ENCODE measurements at regions not wholly inside any gene's neighbourhood (a gene's known extent, or its start where the extent isn't known, plus 50 kb on each side); places are given as distances from the start of the nearest gene placed in this dataset.
A peak's percentile ranks its signal among the peaks of the same experiment; 100 is the strongest.
"Not testable (repeated sequence)": the region's sequence is repeated elsewhere in the genome, so short reads cannot be mapped to it uniquely, and the experiment has no call there.

DNA sequence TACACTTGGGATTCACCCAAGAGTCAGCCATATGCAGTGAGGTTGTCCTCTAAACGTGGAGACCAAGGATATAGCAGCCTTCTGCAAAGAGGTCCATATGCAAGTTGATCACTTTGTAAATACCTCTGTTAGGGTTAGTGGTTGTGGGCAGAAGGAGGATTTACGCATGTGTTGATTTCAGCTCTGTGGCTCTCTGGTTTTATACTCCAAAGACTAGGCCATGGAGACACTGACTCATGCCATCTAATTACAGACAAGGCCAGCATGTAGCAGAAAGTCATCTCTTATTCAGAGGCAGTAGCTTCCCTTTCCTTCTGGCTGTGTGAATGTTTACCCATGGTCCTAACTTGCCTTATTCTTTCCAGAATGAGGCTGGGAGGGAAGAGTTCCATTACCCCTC lies 140.9 kb upstream of the GOLGA6L4 start:
- DNase-seq = not testable (repeated sequence)

DNA sequence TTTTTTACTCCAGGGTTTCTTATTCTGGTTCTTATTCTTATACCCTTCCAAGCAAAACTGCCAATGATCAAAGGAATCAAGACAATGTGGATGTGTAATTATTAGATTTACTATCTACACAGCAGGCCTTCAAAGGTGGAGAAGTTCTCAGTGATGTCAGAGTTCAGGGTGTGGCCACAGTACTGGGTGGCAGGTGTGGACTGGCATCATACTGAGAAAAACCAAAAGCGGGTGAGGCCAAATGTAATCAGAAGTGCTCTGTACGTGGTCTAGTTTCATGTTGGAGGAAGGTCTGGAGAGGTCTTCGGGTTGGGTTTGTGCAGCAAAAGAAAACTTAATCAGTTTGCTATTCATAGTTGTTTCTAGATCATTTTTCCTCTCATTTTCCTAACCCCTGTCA lies 138.5 kb upstream of the GOLGA6L4 start:
- DNase-seq = not testable (repeated sequence)

DNA sequence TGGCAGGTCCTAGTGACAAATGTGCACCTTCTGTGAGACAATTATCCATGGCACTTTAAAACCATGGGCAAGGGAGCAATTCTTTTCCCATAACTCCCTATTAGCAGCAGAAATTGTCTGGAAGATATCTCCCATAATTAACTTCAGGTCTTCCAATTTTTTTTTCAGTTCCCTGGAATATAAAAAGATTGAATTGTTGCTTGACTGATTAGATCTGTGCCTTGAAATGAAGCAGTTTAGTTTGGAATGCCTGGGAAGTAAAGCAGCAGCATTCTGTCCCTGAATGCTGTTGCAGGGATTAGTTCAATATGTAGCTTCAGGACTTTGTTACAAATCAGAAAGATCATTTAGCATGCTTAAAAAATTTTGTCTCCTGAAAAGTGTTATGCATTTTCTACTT lies 137.0 kb upstream of the GOLGA6L4 start:
- DNase-seq = no peak

DNA sequence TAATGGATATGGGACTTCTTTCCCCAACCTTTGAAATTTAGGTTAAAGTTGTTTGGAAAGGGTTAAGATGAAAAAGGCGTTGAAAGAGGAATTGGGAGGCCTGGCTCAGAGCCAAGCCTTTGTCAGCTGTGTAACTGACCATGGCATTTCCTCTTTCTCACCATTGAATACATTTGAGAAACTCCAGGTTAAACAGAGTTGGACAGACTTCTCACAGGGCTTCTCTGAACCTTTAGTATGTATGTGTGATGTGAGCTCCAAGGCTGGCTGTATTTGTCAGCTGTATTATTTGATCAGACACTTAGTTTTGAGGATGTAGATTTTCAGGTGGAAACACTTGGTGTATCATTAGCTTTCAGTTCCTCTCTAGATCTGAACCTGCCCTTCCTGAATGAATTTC lies 136.4 kb upstream of the GOLGA6L4 start:
- DNase-seq = no peak

DNA sequence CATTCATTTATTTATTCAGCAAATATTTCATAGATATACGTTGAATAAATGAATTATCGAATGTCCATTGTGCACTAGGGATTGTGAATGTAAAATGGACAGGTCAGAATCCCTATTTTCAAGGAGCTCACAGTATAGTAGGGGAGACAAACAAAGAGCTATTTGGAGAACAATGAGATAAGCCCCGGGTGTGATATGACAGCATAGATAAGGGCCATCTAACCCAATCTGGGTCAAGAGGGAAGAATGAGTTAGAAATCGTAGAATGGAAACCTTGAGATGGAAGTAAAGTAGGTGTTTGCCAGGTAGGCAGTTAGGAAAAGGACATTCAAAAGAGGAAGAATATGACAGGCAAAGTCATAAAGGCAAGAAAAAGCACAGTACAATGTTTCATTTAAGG lies 132.2 kb upstream of the GOLGA6L4 start:
- DNase-seq = no peak

DNA sequence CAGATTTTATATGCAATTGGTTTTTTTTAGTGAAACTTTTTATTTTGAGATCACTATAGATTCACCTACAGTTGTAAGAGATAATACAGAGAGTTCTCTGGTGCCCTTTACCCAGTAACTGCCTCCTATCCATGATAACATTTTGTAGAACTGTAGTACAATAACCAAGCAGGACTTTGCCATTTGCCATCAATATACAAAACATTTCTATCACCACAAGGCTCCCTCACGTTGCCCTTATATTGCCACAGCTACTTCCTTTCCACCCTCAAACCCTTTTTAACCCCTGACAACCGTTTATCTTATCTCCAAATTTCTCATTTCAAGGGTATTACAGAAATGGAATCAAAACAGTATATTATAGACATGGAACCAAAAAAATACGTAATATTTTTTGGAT lies 130.7 kb upstream of the GOLGA6L4 start:
- no peak for DNase-seq

DNA sequence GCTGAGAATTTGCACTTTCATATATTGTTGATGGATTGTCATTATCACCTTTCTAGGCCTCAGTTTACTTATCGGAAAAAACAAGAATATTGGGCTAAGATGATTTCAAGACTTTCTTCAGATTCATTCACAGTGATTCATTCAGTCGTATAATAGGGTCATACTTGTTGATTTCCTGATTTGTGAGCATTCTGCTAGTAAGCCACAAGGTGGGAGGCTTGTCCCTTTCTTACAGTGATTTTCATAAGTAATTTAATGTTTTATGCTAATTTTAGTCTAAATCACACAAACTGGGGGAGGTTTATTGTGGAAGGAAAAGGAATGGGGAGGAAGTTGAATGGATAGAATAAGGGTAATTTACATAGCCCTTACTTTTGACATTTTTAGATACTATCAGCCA lies 126.8 kb upstream of the GOLGA6L4 start:
- DNase-seq = no peak

DNA sequence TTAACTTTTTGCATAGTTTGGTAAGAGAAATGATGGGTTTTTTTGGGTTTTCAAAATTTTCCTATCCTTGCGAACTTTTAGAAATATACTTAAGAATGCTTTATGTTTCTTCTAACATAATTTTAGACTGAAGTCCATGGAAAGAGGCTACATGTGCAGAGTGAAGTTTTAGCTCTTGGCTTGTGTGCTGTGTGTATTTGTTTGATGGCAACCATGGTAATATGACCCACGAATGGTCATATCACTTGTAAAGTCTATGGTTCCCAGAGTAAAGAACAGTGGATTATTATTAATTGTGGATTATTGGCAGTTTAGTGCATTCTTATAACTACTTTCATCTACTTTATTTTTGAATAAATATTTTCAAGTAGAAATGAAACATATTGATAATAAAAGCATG lies 124.0 kb upstream of the GOLGA6L4 start:
- DNase-seq = no peak

DNA sequence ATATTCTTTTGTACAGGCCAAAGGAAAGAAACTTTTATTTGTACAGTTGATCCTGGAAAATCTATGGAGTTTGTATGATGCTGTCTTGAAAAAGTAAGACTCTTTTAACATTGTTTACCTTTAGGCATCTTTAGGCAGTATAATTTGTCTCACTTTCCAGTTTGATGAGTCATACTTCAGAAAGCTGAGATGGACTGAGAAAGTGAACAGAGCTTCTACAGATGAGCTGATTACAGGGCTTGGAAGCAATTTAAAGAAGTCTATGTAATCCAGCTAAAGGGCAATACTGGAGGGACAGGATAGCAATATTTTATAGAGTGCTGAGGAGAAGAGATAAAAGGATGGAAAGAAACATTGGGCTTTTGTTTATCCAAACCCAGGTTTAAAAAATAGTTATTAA lies 123.5 kb upstream of the GOLGA6L4 start:
- DNase-seq = no peak

DNA sequence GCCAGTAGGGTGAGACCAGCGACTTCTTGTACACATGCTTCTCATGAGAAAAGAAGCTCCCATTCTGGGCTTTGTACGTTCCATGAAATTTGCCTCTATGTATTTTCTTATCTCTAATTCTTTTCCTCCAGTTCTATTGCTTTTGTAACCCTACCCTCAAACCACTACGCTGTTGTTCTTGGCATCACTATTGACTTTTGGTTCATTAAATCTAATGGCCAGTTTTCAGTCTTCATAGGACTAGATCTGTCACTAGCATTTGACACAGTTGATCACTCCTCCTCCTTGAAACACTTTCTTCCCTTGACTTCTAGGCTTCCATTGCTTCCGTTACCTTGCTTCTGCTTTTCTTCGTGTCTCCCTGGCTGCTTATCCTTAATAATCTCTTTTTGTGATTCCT lies 121.7 kb upstream of the GOLGA6L4 start:
- no peak for DNase-seq

DNA sequence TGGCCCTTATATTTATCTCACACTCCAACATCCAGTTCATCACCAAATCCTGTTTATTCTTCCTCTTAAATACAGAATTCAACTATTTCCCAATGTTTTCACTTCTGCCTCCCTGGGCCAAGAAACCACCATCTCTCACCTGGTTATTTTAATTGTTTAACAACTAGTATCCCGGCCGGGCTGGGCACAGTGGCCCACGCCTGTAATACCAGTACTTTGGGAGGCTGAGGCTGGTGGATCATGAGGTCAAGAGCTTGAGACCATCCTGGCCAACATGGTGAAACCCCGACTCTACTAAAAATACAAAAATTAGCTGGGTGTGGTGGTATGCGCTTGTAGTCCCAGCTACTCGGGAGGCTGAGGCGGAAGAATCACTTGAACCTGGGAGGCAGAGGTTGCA lies 120.9 kb upstream of the GOLGA6L4 start:
- not testable (repeated sequence) for DNase-seq

DNA sequence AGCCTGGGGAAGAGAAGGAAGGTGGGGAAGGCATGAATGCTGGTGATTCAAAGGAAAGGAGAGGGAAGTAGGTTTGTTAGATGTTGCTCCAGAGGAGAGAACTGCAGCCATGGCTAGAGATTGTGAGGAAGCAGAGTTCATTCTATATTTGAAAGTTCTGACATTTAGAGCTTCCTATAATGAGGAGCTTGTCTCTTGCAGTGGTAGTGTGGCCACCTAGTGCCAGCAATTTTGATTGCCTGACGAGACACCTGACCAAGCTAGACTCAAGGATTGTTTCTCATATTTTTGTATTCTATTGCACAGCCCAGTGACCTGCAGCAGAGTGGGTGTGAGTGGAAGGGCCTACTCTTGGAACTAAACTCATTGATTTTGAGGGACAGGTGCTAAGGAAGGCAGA lies 116.2 kb upstream of the GOLGA6L4 start:
- not testable (repeated sequence) for DNase-seq

DNA sequence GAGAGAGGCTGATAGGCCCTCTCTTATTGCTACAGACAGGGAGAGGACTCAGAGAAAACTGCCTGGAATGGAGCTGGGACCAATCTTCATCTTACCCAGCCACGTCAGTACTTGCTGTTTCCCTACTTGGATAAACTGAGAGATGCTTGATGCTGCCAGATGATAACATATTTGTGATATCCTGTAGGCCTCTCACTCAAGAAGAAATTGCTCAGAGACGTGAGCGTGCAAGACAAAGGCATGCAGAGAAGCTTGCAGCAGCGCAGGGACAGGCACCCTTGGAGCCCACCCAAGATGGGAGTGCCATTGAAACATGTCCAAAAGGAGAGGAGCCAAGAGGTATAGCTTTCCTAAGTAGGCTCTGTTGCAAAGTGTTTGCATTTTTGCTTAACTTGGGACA lies 114.7 kb upstream of the GOLGA6L4 start:
- not testable (repeated sequence) for DNase-seq

DNA sequence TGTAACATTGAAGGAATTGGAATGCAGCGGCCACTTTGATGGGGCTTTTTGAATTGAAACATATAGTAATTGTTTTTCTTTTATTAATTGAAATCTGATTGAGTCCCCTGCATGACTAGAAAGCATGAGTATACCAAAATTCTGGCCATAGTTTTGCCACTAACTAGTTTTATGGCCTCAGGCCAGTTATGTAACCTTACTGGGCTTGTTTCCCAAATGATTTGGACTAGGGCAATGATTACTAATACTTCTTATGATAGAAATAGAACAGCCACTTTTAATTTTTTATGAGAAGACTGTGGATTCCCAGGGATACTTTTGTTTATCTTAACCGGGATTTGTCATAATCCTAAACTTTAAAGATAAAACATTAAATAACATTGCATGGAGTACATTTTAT lies 106.9 kb upstream of the GOLGA6L4 start:
- DNase-seq = not testable (repeated sequence)

DNA sequence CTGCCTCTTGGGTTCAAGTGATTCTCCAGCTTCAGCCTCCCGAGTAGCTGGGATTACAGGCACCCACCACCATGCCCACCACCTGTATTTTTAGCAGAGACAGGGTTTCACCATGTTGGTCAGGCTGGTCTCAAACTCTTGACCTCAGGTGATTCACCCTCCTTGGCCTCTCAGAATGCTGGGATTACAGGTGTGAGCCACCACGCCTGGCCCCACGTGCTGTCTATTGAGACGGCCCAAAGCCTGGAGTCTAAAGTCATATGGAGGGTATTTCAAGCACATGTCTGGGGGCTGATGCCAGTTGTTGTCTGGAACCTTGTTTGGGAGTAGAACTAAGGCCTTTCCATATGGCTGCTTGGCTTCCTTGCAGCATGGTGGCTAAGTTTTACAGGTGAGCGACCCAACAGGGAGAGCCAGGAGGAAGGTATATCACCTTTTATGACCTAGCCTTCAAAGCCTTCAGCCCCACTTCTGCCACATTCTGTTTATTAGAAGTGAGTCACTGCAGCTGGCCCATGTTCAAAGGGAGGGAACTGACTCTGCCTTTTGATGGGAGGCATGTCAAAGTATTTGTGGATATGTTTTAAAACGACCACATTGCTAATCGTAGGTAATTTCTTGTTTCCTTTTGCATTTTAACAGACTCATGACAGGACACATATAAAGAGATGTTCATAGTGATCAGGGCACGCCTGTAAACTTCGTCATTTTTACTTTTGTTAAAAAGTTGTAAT lies 105.3 kb upstream of the GOLGA6L4 start:
- DNase-seq = not testable (repeated sequence)

DNA sequence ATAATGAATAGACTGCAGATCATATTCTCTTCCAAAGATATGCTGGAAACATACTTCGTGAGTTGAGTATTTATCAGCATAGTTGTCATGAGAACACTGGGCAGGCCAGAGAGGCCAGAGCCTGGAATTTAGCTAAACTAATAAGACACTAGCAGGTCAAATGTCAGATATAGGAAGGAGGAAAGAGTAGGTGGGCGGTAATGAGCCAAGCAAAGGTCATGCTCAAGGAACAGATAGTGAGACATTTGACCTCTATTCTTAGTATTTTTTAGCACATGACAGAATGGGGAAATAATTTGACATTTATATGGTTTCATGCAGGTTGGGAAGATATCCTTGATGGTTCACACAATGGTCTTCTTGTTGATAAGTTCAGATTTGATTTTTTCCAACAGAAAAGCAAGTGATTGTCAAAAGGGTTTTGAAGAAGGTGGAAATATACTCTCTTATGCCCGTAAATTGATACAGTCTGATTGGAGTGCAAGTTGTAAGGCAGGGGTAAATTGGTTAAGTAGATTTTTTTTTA lies 99.6 kb upstream of the GOLGA6L4 start:
- DNase-seq = not testable (repeated sequence)

DNA sequence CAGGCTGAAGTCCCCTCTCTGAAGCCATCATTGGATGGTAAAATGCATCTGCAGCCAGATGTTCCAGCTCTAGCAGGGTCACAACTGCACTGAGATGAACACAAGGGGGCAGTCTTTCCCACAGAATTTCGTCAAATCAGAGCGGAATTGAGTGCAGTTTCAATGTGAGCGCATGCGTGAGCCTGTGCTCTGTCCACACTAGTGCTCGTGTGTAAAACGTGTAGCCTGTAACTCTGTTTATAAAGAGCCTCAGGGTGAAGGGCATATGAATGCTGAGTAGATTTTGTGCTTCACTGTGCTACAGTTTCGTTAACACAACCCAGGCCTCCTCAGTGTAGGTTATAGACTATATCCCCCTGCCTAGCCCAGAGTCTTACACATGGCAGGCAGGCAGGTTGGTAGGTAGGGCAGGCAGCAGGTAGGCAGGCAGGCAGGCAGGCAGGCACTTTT lies 92.7 kb upstream of the GOLGA6L4 start:
- DNase-seq = peak; percentile 69

DNA sequence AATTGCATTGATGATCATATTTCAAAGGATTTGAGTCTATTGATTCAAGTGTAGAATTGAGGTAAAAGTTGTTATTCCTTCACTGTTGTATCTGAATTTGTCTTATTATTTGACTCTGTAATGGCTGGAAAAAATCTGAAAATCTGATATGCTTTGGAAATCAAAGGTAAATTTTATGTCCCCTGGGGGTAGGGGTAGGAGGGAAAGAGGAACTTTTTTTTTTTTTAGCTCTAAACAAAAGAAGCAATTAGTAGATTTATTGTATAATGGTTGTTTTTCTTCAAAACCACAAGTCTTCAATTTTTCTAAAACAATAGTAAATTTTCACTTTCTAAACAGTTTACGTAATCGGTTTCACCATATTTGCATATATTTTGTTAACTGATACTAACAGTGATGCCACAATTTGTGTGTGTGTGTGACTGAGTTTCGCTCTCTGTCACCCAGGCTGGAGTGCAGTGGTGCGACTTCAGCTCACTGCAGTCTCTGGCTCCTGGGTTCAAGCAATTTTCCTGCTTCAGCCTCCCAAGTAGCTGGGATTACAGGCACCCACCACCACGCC lies 91.7 kb upstream of the GOLGA6L4 start:
- no peak for DNase-seq

DNA sequence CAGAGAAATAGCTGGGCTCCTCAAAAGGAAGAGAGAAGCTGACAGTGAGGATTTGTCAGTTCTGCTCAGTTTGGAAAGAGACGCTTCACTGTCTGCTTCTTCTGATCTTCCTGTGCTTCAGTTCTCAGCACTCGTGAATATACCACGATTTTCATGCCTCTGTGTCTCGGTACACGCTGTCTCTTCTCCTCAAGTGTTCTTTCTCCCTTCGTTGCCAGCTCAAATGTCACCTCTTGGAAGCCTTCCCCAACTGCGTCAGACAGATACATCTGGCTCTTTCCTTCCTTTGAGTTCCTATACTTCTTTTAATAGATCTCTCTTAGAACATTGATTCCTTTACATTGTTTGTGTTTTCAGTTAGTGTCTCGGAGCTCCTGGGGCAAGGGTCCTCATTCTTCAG lies 90.6 kb upstream of the GOLGA6L4 start:
- DNase-seq = not testable (repeated sequence)

DNA sequence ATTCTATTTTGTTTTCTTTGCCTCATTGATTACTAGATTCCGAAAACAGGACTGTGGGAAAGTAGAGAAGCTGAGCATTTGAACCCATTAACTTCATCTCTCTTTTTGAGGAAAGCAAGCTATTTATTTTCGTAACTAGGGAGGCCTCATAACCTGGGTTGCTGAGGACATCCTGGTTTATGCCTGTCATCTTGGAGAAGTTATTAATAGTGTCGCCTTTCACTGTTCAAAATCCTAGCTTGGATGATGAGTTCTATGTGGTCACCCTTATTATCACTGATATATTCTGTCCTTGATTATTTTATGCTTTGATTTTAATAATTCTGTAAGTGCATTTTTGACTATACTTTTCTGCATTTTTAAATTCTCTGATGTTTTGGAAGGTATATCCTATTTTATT lies 89.3 kb upstream of the GOLGA6L4 start:
- DNase-seq = not testable (repeated sequence)

DNA sequence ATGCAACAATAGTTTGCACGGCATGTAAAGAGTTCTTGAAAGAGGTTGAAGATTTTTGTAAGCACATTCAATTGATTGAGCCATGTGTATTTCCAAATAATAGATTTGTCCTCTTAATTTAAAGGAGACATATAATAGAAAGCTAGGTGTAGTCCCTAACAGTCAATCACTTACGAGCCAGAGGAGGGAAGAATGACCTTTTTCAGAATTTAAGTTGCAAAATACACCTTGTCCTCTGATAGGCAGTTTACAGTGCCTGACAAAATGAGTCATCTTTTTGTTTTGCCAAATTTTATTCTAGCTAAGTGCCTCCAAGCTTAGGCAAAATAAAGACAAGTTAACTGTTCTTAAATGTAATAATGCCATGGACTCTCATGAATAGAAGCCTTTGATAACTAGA lies 88.3 kb upstream of the GOLGA6L4 start:
- not testable (repeated sequence) for DNase-seq

DNA sequence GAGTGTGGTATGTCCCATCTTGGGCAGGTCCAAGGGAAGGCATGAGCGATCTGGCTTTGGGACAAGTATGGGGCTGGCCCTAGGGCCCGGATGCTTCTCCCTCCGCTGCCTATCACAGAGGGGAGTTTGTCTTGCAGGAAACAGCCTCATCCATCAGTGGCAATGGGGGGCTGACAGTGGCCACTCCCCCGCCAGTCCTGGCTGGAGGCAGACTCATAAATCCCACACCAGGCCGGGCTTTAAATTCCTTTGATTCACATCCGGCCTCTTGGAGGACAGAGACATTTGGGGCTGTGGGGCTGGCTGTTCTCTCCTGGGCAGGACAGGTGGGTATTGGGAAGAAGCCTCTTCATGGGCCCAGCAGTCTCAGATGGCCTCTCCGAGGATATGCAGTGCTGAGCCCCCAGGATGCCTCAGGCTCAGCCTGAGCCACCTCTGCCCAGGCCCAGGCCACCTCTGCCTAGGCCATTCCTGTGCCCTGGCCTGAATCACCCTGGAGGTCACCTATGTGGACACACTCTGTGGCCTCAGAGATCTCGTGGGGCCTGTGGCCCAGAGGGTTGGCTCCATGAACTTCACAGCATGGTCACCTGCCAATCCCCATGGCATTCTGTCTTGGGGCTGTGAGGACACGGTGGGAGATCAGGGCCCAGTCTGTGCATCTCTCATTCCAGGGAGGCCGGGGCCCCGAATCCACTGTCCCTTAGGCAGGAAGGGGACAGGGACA lies 84.2 kb upstream of the GOLGA6L4 start:
- no peak for DNase-seq

DNA sequence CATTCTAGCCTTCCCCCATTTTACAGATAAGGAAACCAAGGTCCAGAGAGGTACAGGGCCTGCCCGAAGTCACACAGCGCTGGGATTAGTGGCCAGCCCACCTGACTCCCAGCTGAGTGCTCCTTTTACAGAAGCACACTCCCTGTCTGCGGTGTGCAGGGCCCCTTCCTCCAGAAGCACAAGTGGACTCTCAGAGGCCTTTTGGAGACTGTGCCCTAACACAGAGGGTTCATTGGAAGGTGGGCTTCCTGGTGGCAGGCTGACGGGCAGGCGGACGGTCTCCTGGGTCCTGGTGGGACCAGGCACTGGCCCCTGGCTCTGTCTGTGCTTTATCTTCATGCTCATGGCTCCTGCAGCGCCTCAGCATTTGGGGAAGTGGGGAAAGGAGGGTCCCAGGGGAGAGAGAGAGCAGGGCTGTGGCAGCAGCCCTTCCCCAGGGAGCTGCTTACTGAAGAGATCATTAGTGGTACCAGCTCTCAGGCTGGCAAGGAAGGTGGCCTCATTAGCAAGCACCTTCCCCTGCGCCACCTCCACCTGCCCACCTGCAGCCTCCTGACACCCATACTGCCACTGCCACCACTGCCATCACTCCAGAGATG lies 83.1 kb upstream of the GOLGA6L4 start:
- DNase-seq = not testable (repeated sequence)
